Spinal cord (tissue), 9 donors: ENCODE measurements at regions not wholly inside any gene's neighbourhood (a gene's known extent, or its start where the extent isn't known, plus 50 kb on each side); places are given as distances from the start of the nearest gene placed in this dataset.

Experiments
- DNase-seq, 6 donors: peaks; one replicate each; pipeline versions ENCODE4 v3.0.0 to v3.0.0-alpha.2; 2013 to 2015; ENCODE audit warnings: low spot score in 6 of 6, low read depth in 4 of 6
- H3K27ac ChIP-seq: one replicate; pipeline ENCODE4 v1.5.1; 2013; ENCODE audit warnings: low read depth, low read length, control low read depth
- H3K27me3 ChIP-seq: one replicate; pipeline ENCODE4 v1.6.1; 2013; ENCODE audit warnings: low read length; ENCODE audit not compliant: control insufficient read depth, insufficient read depth
- H3K36me3 ChIP-seq: one replicate; pipeline ENCODE4 v1.6.1; 2013; ENCODE audit warnings: low read length; ENCODE audit not compliant: control insufficient read depth, insufficient read depth
- H3K4me1 ChIP-seq: one replicate; pipeline ENCODE4 v1.6.1; 2013; ENCODE audit warnings: low read length; ENCODE audit not compliant: control insufficient read depth, insufficient read depth
- H3K4me3 ChIP-seq: one replicate; pipeline ENCODE4 v1.5.1; 2013; ENCODE audit warnings: low read depth, low read length, control low read depth
- H3K9me3 ChIP-seq: one replicate; pipeline ENCODE4 v1.6.1; 2013; ENCODE audit warnings: low read length; ENCODE audit not compliant: control insufficient read depth, insufficient read depth
- WGBS: methylation state at CpG from one replicate; pipeline ENCODE4 v1.1.5; 2013; ENCODE audit warnings: missing lambda C conversion rate; ENCODE audit not compliant: insufficient coverage; 5-methylcytosine and 5-hydroxymethylcytosine counted together
- donor health status: healthy.

DNA sequence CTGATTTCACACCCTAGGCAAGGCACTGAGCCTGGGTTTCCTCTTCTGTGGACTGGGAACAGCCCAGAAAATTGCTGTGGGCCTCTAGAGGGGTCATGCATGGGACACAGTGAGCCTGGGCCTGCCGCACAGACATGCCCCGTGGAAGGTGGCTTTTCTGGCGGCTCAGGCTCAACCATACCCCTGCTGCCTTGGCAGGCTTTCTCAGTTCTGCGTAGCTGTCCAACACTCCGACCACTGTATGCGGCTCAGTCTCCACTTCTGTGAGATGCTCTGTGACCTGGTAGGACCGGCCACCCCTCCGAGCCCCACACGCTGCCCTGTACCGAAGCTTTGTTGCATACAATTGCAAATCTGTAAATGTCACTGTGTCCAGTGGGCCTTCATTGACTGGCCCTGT is 126.3 kb downstream of the UQCRFS1 start:
- no peak overlapping the region for H3K27ac ChIP-seq
- WGBS = 90% methylated on average over 10 of the region's 10 CpGs
- no peaks in the 10 kb centered on the region for H3K27me3 ChIP-seq
- peaks cover 11% of the 10 kb centered on the region for H3K4me1 ChIP-seq
- H3K36me3 ChIP-seq = no peaks in the 10 kb centered on the region
- H3K4me3 ChIP-seq = no peak overlapping the region
- H3K9me3 ChIP-seq = no peaks in the 10 kb centered on the region
- DNase-seq = no peak

- H3K4me1 ChIP-seq = peaks cover 11% of the 10 kb centered on the region
- H3K4me3 ChIP-seq = no peak overlapping the region
- H3K9me3 ChIP-seq = no peaks in the 10 kb centered on the region
- no peaks in the 10 kb centered on the region for H3K27me3 ChIP-seq
- no peaks in the 10 kb centered on the region for H3K36me3 ChIP-seq
- no peak overlapping the region for H3K27ac ChIP-seq
- 82% methylated on average over 7 of the region's 7 CpGs for WGBS
- no peak for DNase-seq
Measured at GRCh38 chr19:29086182-29086581, 126.8 kb downstream of the UQCRFS1 start.

GRCh38 chr19:29085630-29086029 is 127.3 kb downstream of the UQCRFS1 start:
- whole genome bisulfite sequencing = 90% methylated on average over 3 of the region's 3 CpGs
- no peak overlapping the region for H3K4me3 ChIP-seq
- H3K27ac ChIP-seq = no peak overlapping the region
- no peaks in the 10 kb centered on the region for H3K36me3 ChIP-seq
- H3K9me3 ChIP-seq = no peaks in the 10 kb centered on the region
- no peak for DNase-seq
- no peaks in the 10 kb centered on the region for H3K27me3 ChIP-seq
- peaks cover 11% of the 10 kb centered on the region for H3K4me1 ChIP-seq

DNA sequence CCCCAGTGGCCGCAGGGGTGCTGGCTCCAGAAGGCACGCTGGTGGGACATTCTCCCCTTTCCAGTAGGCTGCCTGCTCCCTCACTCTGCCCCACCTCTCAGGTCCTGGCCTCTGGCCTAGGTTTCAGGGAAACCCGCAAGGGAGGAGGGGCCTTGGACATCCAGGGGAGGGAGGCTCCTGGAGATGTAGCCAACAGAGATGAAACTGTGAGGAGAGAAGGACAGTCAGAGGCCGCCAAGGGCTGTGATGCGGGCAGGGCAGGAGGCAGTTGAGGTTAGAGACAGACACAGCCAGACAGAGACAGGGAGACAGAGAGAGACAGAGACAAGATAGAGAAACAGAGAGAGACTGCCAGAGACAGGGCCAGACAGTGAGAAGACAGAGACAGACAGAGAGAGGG is 127.7 kb downstream of the UQCRFS1 start:
- Histone ChIP-seq H3K27me3 (no peaks in the 10 kb centered on the region), H3K36me3 (no peaks in the 10 kb centered on the region), H3K9me3 (no peaks in the 10 kb centered on the region), H3K4me1 (peaks cover 11% of the 10 kb centered on the region), H3K27ac (no peak overlapping the region), H3K4me3 (no peak overlapping the region)
- WGBS = 79% methylated on average over 5 of the region's 5 CpGs
- DNase-seq = no peak

DNA sequence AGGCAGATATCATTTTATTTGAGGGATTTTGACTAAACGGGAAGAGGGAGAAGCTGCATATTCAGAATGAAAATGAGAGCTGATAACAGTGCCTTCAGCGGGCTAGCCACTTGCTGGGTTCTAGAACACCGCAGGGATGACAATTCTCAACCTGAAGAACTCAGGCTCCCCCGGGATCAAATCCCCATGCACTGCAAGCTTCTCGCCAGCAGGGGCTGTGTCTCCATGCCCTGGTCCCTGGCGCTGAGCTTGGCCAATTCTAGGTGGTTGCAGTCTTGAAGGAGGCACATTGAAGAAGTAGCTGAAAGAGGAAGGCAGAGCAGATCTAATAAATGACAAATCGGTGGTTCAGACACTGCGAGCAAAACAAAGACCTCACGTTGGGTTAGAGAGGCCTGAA is 128.7 kb downstream of the UQCRFS1 start:
- H3K4me1 ChIP-seq = peaks cover 8% of the 10 kb centered on the region
- H3K4me3 ChIP-seq = no peak overlapping the region
- no peaks in the 10 kb centered on the region for H3K9me3 ChIP-seq
- H3K27ac ChIP-seq = no peak overlapping the region
- 79% methylated on average over 8 of the region's 9 CpGs for WGBS
- no peaks in the 10 kb centered on the region for H3K36me3 ChIP-seq
- no peaks in the 10 kb centered on the region for H3K27me3 ChIP-seq
- DNase-seq = no peak

DNA sequence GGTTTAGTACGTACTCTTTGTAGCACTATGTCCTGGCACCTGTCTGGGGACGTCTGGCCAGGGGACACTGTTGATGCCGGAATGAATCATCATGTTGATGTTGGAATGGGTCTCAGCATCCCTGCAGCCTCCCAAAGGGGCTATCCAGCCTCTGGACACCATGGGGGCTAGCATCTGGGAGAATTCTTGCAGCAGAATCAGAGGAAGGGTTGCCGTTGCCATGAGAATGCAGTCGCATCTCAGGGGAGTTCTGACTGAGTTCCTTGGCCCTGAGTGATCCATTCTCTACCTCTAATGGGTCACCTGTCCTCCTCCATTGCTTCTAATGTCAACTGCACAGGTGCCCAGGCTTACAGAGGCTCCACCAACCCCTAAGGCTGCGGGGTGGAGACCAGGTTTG is 129.1 kb downstream of the UQCRFS1 start:
- Histone ChIP-seq H3K27me3 (no peaks in the 10 kb centered on the region), H3K4me3 (no peak overlapping the region), H3K9me3 (no peaks in the 10 kb centered on the region), H3K36me3 (no peaks in the 10 kb centered on the region), H3K4me1 (peaks cover 4% of the 10 kb centered on the region), H3K27ac (no peak overlapping the region)
- DNase-seq = no peak
- 81% methylated on average over 6 of the region's 6 CpGs for WGBS

DNA sequence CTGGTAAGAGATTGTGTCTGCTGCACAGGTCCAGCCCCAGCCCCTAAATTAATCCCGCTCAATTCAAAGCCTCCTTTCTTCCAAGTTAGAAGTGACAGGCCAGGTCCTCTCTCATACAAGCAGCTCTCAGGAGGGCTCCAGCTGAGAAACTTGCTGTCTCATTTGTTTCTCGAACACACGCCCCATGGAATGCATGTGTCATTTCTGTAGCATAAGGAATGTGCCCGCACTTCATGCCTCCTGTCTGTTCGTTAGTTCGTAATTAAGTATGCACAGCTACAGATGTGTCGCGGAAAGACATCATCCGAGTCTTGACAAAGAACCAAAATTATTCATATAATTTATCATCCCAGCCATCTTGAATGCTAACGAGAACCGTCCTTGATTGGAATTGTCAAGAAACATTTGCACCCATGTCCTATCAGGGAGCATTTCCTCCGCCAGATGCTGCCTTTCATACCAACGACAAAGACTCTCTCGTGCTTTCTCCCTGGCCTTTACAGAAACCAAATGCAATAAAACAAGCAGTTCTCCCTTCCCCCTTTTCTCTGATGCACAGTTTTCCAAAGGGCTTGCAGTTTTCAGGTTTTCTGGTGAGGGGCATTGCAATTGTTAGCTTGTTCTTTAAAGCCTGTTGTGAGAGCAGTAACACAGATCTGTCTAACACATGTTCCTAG is 133.5 kb downstream of the UQCRFS1 start:
- H3K27me3 ChIP-seq = no peaks in the 10 kb centered on the region
- H3K4me3 ChIP-seq = no peak overlapping the region
- H3K9me3 ChIP-seq = no peaks in the 10 kb centered on the region
- no peaks in the 10 kb centered on the region for H3K36me3 ChIP-seq
- no peak overlapping the region for H3K27ac ChIP-seq
- peak in 2 of 6 donors; percentile 45 to 79 for DNase-seq
- no peaks in the 10 kb centered on the region for H3K4me1 ChIP-seq
- 35% methylated on average over 12 of the region's 14 CpGs for whole genome bisulfite sequencing

- no peaks in the 10 kb centered on the region for H3K9me3 ChIP-seq
- H3K4me1 ChIP-seq = no peaks in the 10 kb centered on the region
- no peak overlapping the region for H3K4me3 ChIP-seq
- no peaks in the 10 kb centered on the region for H3K27me3 ChIP-seq
- WGBS = 84% methylated on average over 4 of the region's 4 CpGs
- no peak overlapping the region for H3K27ac ChIP-seq
- H3K36me3 ChIP-seq = no peaks in the 10 kb centered on the region
- DNase-seq = no peak
Measured at GRCh38 chr19:29076963-29077362, 136.0 kb downstream of the UQCRFS1 start.

DNA sequence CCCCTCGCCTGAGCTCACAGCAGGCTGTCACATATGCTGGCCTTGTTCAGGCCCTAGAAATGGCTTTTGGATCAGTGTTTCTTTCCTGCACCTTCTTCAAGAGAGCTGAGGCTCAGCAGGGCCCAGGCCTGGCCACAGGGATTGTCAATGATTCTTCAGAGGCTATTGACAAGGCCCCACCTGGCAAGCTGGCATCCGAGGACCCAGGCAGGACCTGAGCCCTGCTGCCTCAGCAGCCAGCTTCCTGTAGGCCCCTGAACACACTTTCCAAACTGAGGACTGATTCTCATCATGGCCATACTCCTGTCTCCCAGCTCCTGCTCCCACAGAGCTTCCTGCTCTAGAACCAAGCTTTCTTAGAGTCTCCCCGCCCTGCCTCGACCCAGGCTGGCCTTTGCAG is 136.8 kb downstream of the UQCRFS1 start:
- no peaks in the 10 kb centered on the region for H3K4me1 ChIP-seq
- no peak overlapping the region for H3K27ac ChIP-seq
- no peaks in the 10 kb centered on the region for H3K36me3 ChIP-seq
- H3K4me3 ChIP-seq = no peak overlapping the region
- H3K9me3 ChIP-seq = no peaks in the 10 kb centered on the region
- DNase-seq = no peak
- H3K27me3 ChIP-seq = no peaks in the 10 kb centered on the region
- WGBS = 90% methylated on average over 2 of the region's 4 CpGs

GRCh38 chr19:29075149-29075548 is 137.8 kb downstream of the UQCRFS1 start:
- Histone ChIP-seq H3K27me3 (no peaks in the 10 kb centered on the region), H3K9me3 (no peaks in the 10 kb centered on the region), H3K4me1 (no peaks in the 10 kb centered on the region), H3K27ac (no peak overlapping the region), H3K4me3 (no peak overlapping the region), H3K36me3 (no peaks in the 10 kb centered on the region)
- 86% methylated on average over 2 of the region's 2 CpGs for WGBS
- no peak for DNase-seq
